Middle frontal gyrus (tissue), 1 donor: ENCODE measurements at regions not wholly inside any gene's neighbourhood (a gene's known extent, or its start where the extent isn't known, plus 50 kb on each side); places are given as distances from the start of the nearest gene placed in this dataset.

ENCODE experiments used
- DNase-seq: peaks from one replicate; pipeline ENCODE4 v3.0.0-alpha.2; 2015; ENCODE audit warnings: low spot score; ENCODE audit errors: extremely low spot score

DNA sequence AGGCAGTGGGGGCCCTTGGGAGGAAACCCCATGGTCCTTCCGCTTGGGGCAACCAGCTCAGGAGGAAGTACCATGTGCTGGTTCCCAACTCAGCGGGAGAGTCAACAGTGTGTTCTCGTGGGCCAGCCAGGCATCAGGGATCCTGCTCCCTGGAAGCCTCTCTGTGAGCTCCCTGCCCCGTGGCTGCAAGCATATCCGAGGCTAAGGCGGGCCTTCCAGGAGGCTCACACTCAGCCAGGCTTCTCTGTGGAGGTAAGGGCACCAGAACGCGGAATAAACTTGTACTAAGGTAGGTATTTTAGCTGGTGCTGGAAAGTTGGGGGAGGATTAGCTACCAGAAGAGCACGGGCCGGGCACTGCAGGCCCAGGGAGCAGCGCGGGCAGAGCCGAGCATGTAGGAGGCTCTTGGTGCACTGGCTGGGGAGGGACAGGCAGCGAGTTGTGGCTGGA, 74.7 kb upstream of the POU3F1 start:
- no peak for DNase-seq

GRCh38 chr1:38120552-38121230, 74.1 kb upstream of the POU3F1 start:
- DNase-seq: no peak

- DNase-seq: no peak
Measured at GRCh38 chr1:38118976-38119375, 72.4 kb upstream of the POU3F1 start.

DNA sequence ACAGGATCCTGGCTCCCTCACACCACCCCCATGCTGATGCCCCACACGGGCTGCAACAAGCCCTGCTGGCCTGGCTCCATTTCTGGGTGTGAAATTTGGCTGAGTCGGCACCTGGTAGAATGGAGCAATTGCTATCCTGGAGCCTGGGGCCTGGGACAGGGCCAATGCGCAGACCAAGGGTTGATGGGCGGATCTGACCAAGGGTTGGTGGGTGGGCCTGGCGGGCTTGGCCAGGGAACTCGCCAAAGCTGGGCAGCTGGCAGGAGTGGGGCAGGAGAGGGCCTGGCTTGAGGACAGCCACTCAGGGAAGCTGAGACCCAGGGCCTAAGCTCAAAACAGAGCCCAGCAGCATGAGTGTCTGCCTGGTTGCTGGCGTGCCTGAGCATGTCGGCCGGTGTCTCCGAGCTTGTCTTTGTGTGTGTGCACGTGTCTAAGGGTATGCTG, 70.9 kb upstream of the POU3F1 start:
- no peak for DNase-seq

DNA sequence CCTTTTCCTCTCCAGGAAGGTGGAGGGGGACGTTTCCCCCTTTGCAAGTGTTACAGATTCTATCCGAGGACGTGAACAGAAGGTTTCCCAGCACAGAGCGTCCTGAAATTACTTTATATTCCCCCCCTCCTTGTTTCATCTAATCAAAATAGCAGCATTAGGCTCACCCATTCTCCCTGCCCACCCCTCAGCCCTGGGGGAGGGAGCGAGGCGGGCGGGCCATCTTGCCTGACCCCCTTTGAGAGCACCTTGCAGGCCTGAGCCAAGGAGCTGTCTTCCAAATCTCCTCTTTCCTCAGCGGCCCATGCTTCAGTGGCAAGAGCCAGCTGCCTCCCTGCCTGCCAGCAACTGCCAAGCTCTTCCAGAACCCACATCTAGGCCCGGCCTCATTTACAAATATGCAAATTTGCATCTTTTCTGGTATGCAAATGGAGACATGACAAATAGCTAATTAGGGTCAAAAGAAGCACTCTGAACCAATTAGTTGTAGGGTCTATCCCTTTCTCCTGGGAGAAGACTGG, 69.1 kb upstream of the POU3F1 start:
- DNase-seq: no peak

GRCh38 chr1:38115226-38115625, 68.6 kb upstream of the POU3F1 start:
- no peak for DNase-seq

DNA sequence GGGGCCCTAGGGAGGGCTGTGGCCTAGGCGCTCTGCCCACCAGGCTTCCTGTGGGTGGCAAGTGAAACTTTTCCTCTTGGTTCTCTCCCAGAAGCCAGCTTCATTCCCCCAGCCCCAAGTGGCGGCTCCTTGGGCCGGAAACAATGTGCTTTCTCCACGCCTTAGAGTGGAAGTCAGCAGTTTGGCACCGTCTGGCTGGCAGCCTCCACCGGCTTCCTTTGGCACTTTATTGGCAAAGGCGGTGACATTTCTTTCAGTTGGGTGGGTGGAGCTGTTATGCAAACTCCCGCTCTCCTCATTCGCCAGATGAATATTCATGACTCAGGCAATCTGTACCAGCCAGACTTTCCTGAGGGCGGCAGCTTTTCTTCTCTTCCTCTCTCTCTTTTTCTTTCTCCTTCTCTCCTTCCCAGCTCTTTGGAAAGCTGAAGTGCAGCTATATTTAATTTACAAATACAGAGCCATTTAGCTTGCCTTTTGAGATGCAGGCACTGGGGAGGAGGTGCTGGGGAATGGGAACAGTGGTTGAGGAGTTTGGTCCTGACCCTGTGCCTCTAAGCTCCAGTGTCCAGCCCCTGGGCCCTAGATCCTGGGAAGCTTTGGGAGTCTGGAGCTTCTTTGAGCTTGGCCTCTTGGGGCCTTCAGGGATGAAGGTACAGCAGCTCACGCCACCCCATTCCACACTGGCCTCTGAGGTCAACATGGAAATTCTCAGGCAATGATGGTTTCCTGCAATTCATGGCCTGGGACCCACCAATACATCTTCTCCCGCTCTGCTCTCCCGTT, 67.8 kb upstream of the POU3F1 start:
- peak; percentile 76 for DNase-seq

GRCh38 chr1:38113159-38113666, 66.6 kb upstream of the POU3F1 start:
- DNase-seq: no peak

DNA sequence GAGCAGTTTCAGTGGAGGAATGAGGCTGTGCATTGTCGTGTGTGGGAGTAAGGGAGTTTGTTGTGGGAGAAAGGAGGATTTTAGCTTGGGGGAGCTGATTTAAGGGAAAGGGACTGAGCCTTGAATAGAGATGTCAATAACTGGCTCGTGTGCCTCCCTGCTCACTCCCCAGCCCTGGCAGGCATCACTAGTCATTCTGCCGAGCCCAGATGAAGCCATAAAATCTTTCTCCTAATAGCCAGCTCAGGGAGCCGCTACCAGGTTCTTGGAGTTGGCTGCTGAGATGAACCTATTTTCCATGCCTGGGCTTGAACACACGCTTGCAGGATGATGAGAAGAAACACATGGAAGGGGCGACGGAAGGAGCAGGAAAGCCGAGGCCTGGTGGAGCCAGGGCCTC, 65.0 kb upstream of the POU3F1 start:
- DNase-seq: no peak

GRCh38 chr1:38105267-38105666, 58.7 kb upstream of the POU3F1 start:
- no peak for DNase-seq

GRCh38 chr1:38102636-38103035, 56.0 kb upstream of the POU3F1 start:
- no peak for DNase-seq

- DNase-seq: no peak
Measured at GRCh38 chr1:38101037-38101785, 54.6 kb upstream of the POU3F1 start.

DNA sequence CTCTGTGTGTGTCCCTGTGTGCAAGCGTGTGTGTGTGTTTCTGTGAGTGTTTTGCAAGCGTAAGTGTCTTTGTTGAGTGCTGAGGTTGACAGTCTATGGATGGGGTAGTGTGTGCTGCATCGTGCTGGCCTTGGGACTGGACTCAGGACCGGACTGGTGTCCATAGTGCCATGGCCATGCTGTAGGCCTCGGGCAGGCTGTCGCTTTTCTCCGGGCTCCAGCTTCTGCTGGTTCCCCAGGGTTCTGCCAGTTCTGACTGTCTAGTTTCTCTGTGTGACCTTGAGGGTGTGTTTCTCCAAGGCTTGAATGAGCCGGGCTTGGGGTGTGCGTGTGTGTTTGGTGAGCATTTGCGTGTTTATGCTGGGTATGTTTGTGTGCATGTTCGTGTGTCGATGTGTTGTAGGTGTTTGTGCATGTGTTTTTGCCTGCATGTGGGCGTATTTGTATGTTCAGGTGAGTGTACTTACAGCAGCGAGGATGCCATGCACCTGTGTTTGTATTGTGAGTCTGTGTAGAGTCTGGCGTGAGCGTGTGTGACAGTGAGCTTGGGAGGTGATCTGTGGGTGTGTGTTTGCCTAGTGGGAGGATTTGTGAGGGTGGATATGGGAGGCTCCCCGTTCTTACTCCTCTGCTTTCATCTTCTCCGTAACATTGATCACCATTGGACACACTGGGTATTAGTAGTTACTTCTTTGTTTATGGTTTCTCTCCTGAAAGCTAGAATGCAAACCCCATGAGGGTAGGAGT, 51.7 kb upstream of the POU3F1 start:
- no peak for DNase-seq

DNA sequence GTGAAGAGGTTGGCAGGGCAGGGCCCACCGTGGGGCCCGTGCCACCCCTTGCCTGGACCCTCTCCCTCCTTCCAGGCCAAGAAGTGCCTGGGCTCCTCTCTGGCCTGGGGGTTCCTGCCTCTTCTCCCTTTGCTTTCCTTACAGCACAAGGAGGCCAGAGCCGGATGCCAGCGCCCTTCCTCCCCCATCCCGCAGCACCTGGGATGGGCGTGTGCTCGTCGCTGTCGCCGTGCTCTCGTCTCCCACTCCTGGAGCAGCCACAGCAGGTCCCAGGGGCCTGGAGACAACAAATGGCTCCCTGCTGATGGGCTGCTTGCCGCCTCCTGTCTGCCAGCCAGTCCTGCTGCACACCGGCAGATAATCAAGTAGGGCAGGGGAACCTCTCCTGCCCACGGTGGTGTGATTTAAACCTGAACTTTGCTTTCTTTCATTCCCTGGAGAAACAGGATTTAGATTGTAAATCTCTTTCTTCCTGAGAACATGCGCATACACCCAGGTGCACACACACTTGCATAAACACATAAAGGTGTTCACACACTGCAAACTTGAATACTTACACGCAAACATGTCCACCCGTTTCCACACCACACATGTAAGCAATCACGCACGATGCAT, 50.8 kb upstream of the POU3F1 start:
- no peak for DNase-seq
